ENCODE measurements at regions not wholly inside any gene's neighbourhood (a gene's known extent, or its start where the extent isn't known, plus 50 kb on each side); places are given as distances from the start of the nearest gene placed in this dataset.

GRCh38 chr22:49415151-49415951 is 412.3 kb downstream of the BRD1 start:
- Mint-ChIP-seq H3K4me3 (no peak overlapping the region), H3K27me3 (ENCODE audit: low read depth) (peaks cover 52% of the 10 kb centered on the region), H3K9me3 (no peaks in the 10 kb centered on the region), H3K27ac (no peak overlapping the region), H3K4me1 (no peaks in the 10 kb centered on the region), H3K36me3 (ENCODE audit: low read depth) (no peaks in the 10 kb centered on the region)
- TF ChIP-seq CTCF (IDR thresholded peaks at IDR 0.05; ENCODE audit: unreplicated experiment in 3 of 3), result no peak

GRCh38 chr22:49413551-49413950 is 414.1 kb downstream of the BRD1 start:
- Mint-ChIP-seq H3K27me3 (ENCODE audit: low read depth) (peaks cover 48% of the 10 kb centered on the region), H3K4me1 (no peaks in the 10 kb centered on the region), H3K9me3 (no peaks in the 10 kb centered on the region), H3K27ac (no peak overlapping the region), H3K4me3 (no peak overlapping the region), H3K36me3 (ENCODE audit: low read depth) (no peaks in the 10 kb centered on the region)
- TF ChIP-seq CTCF (IDR thresholded peaks at IDR 0.05; ENCODE audit: unreplicated experiment in 3 of 3), result no peak

GRCh38 chr22:49413146-49413545 is 414.5 kb downstream of the BRD1 start:
- Mint-ChIP-seq H3K9me3 (no peaks in the 10 kb centered on the region), H3K27ac (no peak overlapping the region), H3K27me3 (ENCODE audit: low read depth) (peaks cover 50% of the 10 kb centered on the region), H3K4me1 (no peaks in the 10 kb centered on the region), H3K36me3 (ENCODE audit: low read depth) (no peaks in the 10 kb centered on the region), H3K4me3 (no peak overlapping the region)
- TF ChIP-seq CTCF (IDR thresholded peaks at IDR 0.05; ENCODE audit: unreplicated experiment in 3 of 3), result no peak

GRCh38 chr22:49412236-49412635 is 415.4 kb downstream of the BRD1 start:
- H3K27ac Mint-ChIP-seq, result no peak overlapping the region
- H3K36me3 Mint-ChIP-seq (ENCODE audit: low read depth), result no peaks in the 10 kb centered on the region
- no peak overlapping the region for H3K4me3 Mint-ChIP-seq
- no peaks in the 10 kb centered on the region for H3K4me1 Mint-ChIP-seq
- peaks cover 48% of the 10 kb centered on the region for H3K27me3 Mint-ChIP-seq (ENCODE audit: low read depth)
- H3K9me3 Mint-ChIP-seq, result peaks cover 2% of the 10 kb centered on the region
- TF ChIP-seq CTCF (IDR thresholded peaks at IDR 0.05; ENCODE audit: unreplicated experiment in 3 of 3), result no peak

- Mint-ChIP-seq H3K27ac (no peak overlapping the region), H3K4me3 (no peak overlapping the region), H3K27me3 (ENCODE audit: low read depth) (peaks cover 56% of the 10 kb centered on the region), H3K36me3 (ENCODE audit: low read depth) (no peaks in the 10 kb centered on the region), H3K9me3 (peaks cover 2% of the 10 kb centered on the region), H3K4me1 (no peaks in the 10 kb centered on the region)
- no peak for TF ChIP-seq CTCF (IDR thresholded peaks at IDR 0.05; ENCODE audit: unreplicated experiment in 3 of 3)
These were observed 416.4 kb downstream of the BRD1 start for GRCh38 chr22:49411236-49411635.

Measured in nephron (organoid).